ENCODE measurements at regions not wholly inside any gene's neighbourhood (a gene's known extent, or its start where the extent isn't known, plus 50 kb on each side); places are given as distances from the start of the nearest gene placed in this dataset.
A peak's percentile ranks its signal among the peaks of the same experiment; 100 is the strongest.

DNA sequence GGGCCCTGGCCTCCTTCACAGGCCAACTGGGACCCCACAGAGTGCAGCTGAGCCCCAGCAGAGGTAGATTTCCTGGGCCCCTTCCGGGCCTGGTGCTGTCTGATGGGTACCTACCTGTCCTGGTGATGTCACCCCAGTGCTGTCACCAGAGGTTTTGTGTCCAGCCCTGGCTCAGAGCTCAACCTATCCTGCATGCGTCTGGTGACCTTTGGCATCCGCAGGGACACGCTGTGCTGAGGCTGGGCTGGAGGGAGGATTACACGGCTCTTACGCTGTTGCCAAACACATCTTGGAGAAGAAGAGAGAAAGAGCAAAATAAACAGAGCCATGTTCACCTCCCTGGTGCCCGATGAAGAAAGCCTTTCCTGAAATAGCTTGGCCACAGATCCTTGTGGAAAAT, 70.6 kb upstream of the MED9 start:
- H3K27me3 ChIP-seq, result peaks cover 0 to 23% (median 0%) of the 10 kb centered on the region in 4 donors
- H3K9me3 ChIP-seq, result no peaks in the 10 kb centered on the region
- H3K4me1 ChIP-seq, result peaks cover 0 to 9% (median 0%) of the 10 kb centered on the region in 3 donors
- no peak overlapping the region for H3K4me3 ChIP-seq
- H3K36me3 ChIP-seq, result no peaks in the 10 kb centered on the region
- TF ChIP-seq, protein P1, sequence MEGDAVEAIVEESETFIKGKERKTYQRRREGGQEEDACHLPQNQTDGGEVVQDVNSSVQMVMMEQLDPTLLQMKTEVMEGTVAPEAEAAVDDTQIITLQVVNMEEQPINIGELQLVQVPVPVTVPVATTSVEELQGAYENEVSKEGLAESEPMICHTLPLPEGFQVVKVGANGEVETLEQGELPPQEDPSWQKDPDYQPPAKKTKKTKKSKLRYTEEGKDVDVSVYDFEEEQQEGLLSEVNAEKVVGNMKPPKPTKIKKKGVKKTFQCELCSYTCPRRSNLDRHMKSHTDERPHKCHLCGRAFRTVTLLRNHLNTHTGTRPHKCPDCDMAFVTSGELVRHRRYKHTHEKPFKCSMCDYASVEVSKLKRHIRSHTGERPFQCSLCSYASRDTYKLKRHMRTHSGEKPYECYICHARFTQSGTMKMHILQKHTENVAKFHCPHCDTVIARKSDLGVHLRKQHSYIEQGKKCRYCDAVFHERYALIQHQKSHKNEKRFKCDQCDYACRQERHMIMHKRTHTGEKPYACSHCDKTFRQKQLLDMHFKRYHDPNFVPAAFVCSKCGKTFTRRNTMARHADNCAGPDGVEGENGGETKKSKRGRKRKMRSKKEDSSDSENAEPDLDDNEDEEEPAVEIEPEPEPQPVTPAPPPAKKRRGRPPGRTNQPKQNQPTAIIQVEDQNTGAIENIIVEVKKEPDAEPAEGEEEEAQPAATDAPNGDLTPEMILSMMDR (IDR thresholded peaks at IDR 0.05), result no peak
- no peak for TF ChIP-seq POLR2A (IDR thresholded peaks at IDR 0.05)
- no peak for DNase-seq
- whole genome bisulfite sequencing, 2 donors, result 40 to 66% methylated on average over 1 to 4 of the region's 7 CpGs
- intact Hi-C loops (cut with DNase I), result no loop called here
- no peak overlapping the region for H3K27ac ChIP-seq

DNA sequence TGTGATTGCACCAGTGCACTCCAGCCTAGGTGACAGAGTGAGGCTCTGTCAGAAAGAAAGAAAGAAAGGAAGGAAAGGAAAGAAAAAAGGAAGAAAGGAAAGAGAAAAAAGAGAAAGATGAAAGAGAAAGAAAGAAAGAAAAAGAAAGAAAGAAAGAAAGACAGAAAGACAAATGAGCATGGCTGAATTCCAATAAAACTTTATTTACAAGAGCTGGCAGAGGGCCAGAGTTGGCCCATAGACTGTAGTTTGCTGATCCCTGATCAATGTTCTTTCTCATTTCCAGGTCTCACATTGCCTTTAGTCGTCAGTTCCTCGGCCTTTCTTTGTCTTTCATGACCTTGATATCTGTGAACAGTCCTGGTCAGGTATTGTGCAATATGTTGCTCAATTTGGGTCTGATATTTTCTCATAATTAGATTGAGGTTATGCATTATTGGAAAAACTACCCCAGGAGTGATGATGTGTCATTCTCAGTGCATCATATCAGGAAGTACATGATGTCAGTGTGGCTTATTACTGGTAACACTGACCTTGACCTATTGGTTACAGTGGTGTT, 68.5 kb upstream of the MED9 start:
- no peaks in the 10 kb centered on the region for H3K36me3 ChIP-seq
- WGBS, 2 donors, result 19 to 34% methylated on average over 2 of the region's 2 CpGs
- no peak for DNase-seq
- no peak overlapping the region for H3K27ac ChIP-seq
- peaks cover 0 to 18% (median 3%) of the 10 kb centered on the region in 3 donors for H3K4me1 ChIP-seq
- H3K4me3 ChIP-seq, result no peak overlapping the region
- no peak for TF ChIP-seq POLR2A (IDR thresholded peaks at IDR 0.05)
- TF ChIP-seq, protein P1 (IDR thresholded peaks at IDR 0.05), result no peak
- H3K9me3 ChIP-seq, result no peaks in the 10 kb centered on the region
- intact Hi-C loops (cut with DNase I), result no loop called here
- peaks cover 0 to 21% (median 0%) of the 10 kb centered on the region in 4 donors for H3K27me3 ChIP-seq

DNA sequence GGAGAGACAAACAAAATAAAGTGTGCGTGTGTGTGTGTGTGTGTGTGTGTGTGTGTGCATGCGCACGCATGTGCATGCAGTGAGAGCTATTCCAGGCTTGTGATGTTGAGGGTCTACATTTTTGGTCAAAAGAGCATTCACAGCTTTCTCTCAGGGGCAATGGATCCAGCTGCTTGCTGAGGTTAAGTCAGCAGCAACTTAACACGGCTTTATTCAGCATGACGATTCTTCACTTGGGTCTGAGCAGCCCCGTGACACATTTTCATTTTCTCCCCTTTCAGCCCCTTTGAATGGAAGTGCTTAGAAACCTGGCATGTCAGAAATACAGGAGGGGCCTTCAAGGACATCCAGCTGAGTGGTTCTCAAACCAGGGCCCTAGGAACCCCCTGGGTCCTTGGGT, 66.4 kb upstream of the MED9 start:
- DNase-seq, result no peak
- H3K27ac ChIP-seq, result no peak overlapping the region
- no peaks in the 10 kb centered on the region for H3K9me3 ChIP-seq
- H3K4me3 ChIP-seq, result no peak overlapping the region
- intact Hi-C loops (cut with DNase I), result no loop called here
- H3K36me3 ChIP-seq, result no peaks in the 10 kb centered on the region
- 75 to 90% methylated on average over 4 of the region's 6 CpGs for WGBS, 2 donors
- H3K27me3 ChIP-seq, result peaks cover 0 to 16% (median 0%) of the 10 kb centered on the region in 4 donors
- TF ChIP-seq, protein P1 (IDR thresholded peaks at IDR 0.05), result no peak
- no peak for TF ChIP-seq POLR2A (IDR thresholded peaks at IDR 0.05)
- peaks cover 0 to 32% (median 17%) of the 10 kb centered on the region in 3 donors for H3K4me1 ChIP-seq

DNA sequence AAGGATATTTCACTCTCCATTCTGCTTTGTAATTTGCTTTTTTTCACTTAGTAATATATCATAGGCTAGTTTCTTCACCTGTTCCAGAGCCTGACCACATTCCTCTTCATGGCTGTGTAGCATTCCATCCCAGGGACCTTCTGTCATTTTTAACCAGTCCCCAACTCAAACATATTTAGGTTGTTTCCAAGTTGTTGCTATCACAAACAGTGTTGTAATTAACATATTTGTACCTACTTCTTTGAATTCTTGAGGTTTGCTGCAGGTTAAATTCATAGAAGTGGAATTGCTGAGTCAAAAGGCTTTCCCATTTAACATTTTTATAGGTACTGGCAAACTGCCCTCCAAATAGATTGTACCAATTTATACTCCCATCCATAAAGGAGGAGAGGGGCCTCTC, 65.1 kb upstream of the MED9 start:
- intact Hi-C loops (cut with DNase I), result no loop called here
- H3K4me1 ChIP-seq, result peaks cover 8 to 43% (median 23%) of the 10 kb centered on the region in 3 donors
- H3K9me3 ChIP-seq, result no peaks in the 10 kb centered on the region
- no peak for DNase-seq
- H3K27me3 ChIP-seq, result peaks cover 0 to 13% (median 0%) of the 10 kb centered on the region in 4 donors
- no peak overlapping the region for H3K27ac ChIP-seq
- H3K36me3 ChIP-seq, result no peaks in the 10 kb centered on the region
- TF ChIP-seq POLR2A (IDR thresholded peaks at IDR 0.05), result no peak
- TF ChIP-seq, protein P1 (IDR thresholded peaks at IDR 0.05), result no peak
- H3K4me3 ChIP-seq, result no peak overlapping the region

DNA sequence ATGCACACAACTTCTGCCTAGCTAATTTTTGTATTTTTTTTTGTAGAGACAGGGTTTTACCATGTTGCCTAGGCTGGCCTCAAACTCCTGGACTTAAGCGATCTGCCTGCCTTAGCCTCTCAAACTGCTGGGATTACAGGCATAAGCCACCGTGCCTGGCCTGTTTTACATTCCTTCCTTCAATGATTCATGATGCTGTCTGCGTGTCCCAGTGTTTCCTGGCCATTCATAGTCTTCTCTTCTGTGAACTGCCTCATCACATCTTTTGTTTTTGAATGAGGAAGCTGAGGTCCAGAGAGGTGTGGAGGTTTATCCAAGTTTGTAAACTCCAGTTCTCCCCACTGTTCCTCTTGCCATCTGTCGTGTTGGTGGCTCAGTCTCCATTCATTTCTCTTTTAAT, 64.5 kb upstream of the MED9 start:
- Histone ChIP-seq H3K4me1 (peaks cover 11 to 47% (median 25%) of the 10 kb centered on the region in 3 donors), H3K9me3 (no peaks in the 10 kb centered on the region), H3K4me3 (no peak overlapping the region), H3K27ac (peak overlapping the region; percentile 41 to 65 (median 60)), H3K27me3 (peaks cover 0 to 13% (median 0%) of the 10 kb centered on the region in 4 donors), H3K36me3 (no peaks in the 10 kb centered on the region)
- DNase-seq, result no peak
- TF ChIP-seq, protein P1 (IDR thresholded peaks at IDR 0.05), result no peak
- no peak for TF ChIP-seq POLR2A (IDR thresholded peaks at IDR 0.05)
- WGBS, 2 donors, result 16 to 31% methylated on average over 4 of the region's 4 CpGs
- intact Hi-C loops (cut with DNase I), result no loop called here
